HUES48 (cell line): ENCODE measurements at regions not wholly inside any gene's neighbourhood (a gene's known extent, or its start where the extent isn't known, plus 50 kb on each side); places are given as distances from the start of the nearest gene placed in this dataset.

ENCODE experiments used
- H3K27ac ChIP-seq: one replicate; pipeline ENCODE4 v1.7.0; 2013; ENCODE audit warnings: low read depth, low read length, inconsistent platforms
- H3K27me3 ChIP-seq: 2 replicates; pipeline ENCODE4 v1.6.1; 2013; ENCODE audit warnings: mild to moderate bottlenecking, low read length; ENCODE audit not compliant: control insufficient read depth, insufficient read depth
- H3K36me3 ChIP-seq: 2 replicates; pipeline ENCODE4 v1.6.1; 2013; ENCODE audit warnings: low read length; ENCODE audit not compliant: control insufficient read depth, insufficient read depth
- H3K4me1 ChIP-seq: 2 replicates; pipeline ENCODE4 v1.6.1; 2013; ENCODE audit warnings: mild to moderate bottlenecking, low read length; ENCODE audit not compliant: control insufficient read depth, insufficient read depth
- H3K4me3 ChIP-seq: 2 replicates; pipeline ENCODE4 v1.5.1; 2013; ENCODE audit warnings: mild to moderate bottlenecking, low read depth, low read length
- H3K9ac ChIP-seq: 2 replicates; pipeline ENCODE4 v1.6.1; 2013; ENCODE audit warnings: mild to moderate bottlenecking, low read depth, low read length, moderate library complexity
- H3K9me3 ChIP-seq: 2 replicates; pipeline ENCODE4 v1.6.1; 2013; ENCODE audit warnings: low read length; ENCODE audit not compliant: control insufficient read depth, insufficient read depth

DNA sequence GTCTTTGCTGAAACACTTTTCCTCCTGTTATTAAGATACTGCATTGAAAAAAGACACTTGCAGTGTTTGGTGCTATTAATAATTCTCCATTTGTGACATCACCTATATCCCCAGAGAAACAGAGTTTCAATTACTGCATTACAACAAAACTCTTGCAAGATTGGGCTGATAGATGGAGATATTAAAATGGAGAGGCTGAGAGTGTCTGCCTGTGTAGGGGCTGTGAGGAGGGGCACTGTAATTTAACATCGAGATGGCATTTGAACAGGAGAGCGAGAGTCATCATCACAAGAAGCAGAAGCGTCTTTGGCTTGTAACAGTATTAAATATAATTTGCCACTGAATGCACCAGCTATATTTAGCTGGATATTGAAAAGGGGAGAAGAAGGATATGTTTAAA lies 316.5 kb downstream of the CDH26 start:
- Histone ChIP-seq H3K9me3 (peaks cover 24% of the 10 kb centered on the region), H3K36me3 (no peaks in the 10 kb centered on the region), H3K9ac (no peak overlapping the region), H3K4me1 (peaks cover 11% of the 10 kb centered on the region; the same call in 1 of the 2 replicates), H3K27me3 (no peaks in the 10 kb centered on the region), H3K27ac (no peak overlapping the region), H3K4me3 (no peak overlapping the region)

DNA sequence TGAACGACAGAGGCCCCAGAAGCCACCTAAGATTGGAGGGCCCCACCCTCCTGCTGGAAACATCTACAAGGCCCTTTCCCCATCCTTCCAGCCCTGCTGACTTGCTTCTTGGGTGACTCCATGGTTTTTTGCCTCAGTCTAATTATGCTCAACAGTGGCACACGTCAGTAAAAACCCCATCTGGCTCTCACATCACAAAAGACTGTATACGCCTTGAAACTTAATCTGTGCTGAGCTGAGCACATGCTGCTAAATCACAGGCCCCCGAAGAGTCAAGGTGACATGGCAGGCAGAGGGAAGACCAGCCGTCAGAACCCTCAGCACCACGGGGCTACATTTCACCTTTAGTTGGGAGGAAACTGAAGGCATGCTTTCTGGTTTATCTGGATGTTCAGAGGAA lies 323.1 kb downstream of the CDH26 start:
- H3K4me3 ChIP-seq, result no peak overlapping the region
- no peak overlapping the region for H3K9ac ChIP-seq
- no peaks in the 10 kb centered on the region for H3K27me3 ChIP-seq
- H3K36me3 ChIP-seq, result no peaks in the 10 kb centered on the region
- H3K9me3 ChIP-seq, result peaks cover 73% of the 10 kb centered on the region
- H3K4me1 ChIP-seq, result no peaks in the 10 kb centered on the region
- H3K27ac ChIP-seq, result no peak overlapping the region

DNA sequence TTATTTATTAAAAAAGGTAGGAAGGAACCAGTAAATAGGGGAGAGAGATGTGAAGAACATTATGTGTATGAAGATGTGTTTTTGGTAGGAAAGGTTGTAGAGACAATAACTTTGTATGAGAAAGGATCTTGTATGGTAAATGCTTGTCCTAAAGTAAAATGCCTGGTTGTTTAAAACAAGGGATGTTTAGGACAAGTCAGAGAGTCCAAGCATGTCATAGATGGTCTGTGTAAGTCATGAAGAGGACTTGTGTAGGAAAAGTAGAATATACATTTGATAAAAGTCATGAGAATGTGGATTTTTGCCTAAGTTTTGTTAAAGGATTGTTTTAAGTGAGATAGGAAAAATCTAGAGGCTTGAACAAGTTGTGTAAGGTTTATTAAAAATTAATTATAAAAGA lies 325.1 kb downstream of the CDH26 start:
- Histone ChIP-seq H3K36me3 (no peaks in the 10 kb centered on the region), H3K9me3 (peaks cover 82% of the 10 kb centered on the region)

DNA sequence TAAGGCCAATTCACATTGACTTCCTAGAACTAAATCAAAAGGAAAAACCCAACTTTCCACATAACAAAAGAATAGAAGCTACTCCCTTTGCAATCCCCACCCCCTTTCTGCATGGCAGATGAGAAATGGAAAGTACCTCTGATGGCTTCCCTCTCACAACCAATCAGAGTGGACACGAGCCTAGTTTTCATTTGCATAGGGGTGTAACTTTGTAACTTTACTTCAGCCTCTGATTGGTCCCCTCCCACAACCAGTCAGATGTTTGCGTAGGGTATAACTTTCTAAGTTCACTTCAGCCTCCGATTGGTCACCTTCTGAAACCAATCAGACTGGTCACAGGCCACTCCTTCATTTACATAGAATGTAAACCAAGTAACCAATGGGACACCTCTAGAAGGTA lies 328.5 kb downstream of the CDH26 start:
- no peak overlapping the region for H3K9ac ChIP-seq
- no peak overlapping the region for H3K27ac ChIP-seq
- no peaks in the 10 kb centered on the region for H3K27me3 ChIP-seq
- H3K4me1 ChIP-seq, result no peaks in the 10 kb centered on the region
- H3K9me3 ChIP-seq, result peaks cover 89% of the 10 kb centered on the region
- no peaks in the 10 kb centered on the region for H3K36me3 ChIP-seq
- H3K4me3 ChIP-seq, result no peak overlapping the region

More for the DNA sequence above, 325.1 kb downstream of the CDH26 start:
- H3K27me3 ChIP-seq, result no peaks in the 10 kb centered on the region
- no peaks in the 10 kb centered on the region for H3K4me1 ChIP-seq
- H3K27ac ChIP-seq, result no peak overlapping the region
- no peak overlapping the region for H3K9ac ChIP-seq
- no peak overlapping the region for H3K4me3 ChIP-seq

DNA sequence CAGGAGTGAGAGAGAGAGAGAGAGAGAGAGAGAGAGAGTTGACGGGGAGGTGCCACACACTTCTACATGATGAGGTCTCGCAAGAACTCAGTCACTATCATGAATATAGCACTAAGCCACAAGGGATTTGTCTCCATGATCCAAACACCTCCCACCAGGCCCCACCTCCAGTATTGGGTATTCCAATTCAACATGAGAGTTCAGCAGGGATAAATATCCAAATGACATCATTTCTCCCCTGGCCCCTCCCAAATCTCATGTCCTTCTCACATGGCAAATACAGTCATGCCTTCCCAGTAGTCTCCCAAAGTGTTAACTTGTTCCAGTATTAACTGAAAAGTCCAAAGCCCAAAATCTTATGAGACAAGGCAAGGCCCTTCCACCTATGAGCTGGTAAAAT lies 330.7 kb downstream of the CDH26 start:
- Histone ChIP-seq H3K36me3 (no peaks in the 10 kb centered on the region), H3K9me3 (peaks cover 89% of the 10 kb centered on the region), H3K27me3 (no peaks in the 10 kb centered on the region), H3K4me1 (no peaks in the 10 kb centered on the region), H3K4me3 (no peak overlapping the region), H3K27ac (no peak overlapping the region), H3K9ac (no peak overlapping the region)

DNA sequence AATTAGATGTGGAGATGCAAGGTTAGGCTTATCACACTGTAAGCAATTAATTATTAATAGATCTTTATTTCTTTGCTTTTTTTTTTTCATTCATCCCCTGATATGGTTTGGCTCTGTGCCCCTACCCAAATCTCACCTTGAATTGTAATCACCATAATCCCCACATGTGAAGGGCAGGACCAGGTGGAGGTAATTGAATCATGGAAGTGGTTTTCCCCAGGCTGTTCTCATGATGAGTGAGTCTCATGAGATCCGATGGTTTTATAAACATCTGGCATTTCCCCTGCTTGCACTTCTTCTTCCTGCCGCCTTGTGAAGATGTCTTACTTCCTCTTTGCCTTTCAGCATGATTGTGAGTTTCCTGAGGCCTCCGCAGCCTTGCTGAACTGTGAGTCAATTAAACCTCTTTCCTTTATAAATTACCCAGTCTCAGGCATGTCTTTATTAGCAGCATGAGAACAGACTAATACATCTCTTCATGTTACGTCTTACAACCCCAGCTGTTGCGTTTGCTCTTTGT lies 333.8 kb downstream of the CDH26 start:
- H3K27me3 ChIP-seq, result no peaks in the 10 kb centered on the region
- H3K27ac ChIP-seq, result no peak overlapping the region
- H3K9me3 ChIP-seq, result peaks cover 59% of the 10 kb centered on the region
- no peak overlapping the region for H3K4me3 ChIP-seq
- no peaks in the 10 kb centered on the region for H3K36me3 ChIP-seq
- no peaks in the 10 kb centered on the region for H3K4me1 ChIP-seq
- H3K9ac ChIP-seq, result no peak overlapping the region

DNA sequence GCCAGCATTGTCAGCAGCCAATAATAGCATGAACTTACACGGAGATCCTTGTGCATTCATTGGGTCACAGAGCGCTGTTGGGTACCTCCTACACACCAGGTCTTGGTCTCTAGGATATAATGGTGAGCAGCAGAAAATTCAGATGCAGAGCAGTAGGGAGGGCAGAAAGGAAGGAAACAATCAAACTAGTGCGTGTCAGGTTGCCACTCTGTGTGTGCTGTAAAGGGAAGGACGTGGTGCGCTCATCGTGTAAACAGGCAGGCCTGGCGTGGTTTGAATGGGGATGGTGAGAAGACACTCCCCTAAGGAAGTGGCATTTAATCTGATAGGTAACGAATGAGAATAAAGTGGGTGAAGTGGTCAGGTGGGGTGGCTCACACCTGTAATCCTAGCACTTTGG lies 336.4 kb downstream of the CDH26 start:
- Histone ChIP-seq H3K4me1 (no peaks in the 10 kb centered on the region), H3K27ac (no peak overlapping the region), H3K4me3 (no peak overlapping the region), H3K27me3 (no peaks in the 10 kb centered on the region), H3K9ac (no peak overlapping the region), H3K36me3 (no peaks in the 10 kb centered on the region), H3K9me3 (peaks cover 35% of the 10 kb centered on the region)

DNA sequence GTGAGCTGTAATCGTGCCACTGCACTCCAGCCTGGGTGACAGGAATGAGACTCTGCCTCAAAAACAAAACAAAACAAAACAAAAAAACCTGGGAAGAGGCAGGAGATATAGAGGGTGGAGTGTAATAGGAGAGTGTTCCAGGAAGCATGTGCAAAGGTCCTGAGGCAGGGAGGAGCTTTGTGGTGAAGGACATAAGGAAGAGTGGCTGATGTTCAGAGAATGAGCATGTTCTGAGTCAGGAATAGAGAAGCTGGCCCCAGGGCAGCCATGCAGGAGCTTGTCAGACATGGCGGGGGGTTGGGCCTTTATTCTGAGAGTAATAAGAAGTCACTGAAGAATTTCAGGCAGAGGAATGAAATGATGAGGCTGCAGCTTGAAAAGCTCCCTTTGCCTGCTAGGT lies 337.0 kb downstream of the CDH26 start:
- H3K36me3 ChIP-seq, result no peaks in the 10 kb centered on the region
- H3K27ac ChIP-seq, result no peak overlapping the region
- no peaks in the 10 kb centered on the region for H3K4me1 ChIP-seq
- H3K9ac ChIP-seq, result no peak overlapping the region
- peaks cover 29% of the 10 kb centered on the region for H3K9me3 ChIP-seq
- no peaks in the 10 kb centered on the region for H3K27me3 ChIP-seq
- no peak overlapping the region for H3K4me3 ChIP-seq

GRCh38 chr20:60297649-60298048 lies 339.4 kb downstream of the CDH26 start:
- 0 out of 2 replicates have a peak, but pooled peaks cover 9% of the 10 kb centered on the region for H3K9me3 ChIP-seq
- no peaks in the 10 kb centered on the region for H3K4me1 ChIP-seq
- no peak overlapping the region for H3K4me3 ChIP-seq
- no peak overlapping the region for H3K27ac ChIP-seq
- H3K36me3 ChIP-seq, result no peaks in the 10 kb centered on the region
- no peak overlapping the region for H3K9ac ChIP-seq
- H3K27me3 ChIP-seq, result no peaks in the 10 kb centered on the region

DNA sequence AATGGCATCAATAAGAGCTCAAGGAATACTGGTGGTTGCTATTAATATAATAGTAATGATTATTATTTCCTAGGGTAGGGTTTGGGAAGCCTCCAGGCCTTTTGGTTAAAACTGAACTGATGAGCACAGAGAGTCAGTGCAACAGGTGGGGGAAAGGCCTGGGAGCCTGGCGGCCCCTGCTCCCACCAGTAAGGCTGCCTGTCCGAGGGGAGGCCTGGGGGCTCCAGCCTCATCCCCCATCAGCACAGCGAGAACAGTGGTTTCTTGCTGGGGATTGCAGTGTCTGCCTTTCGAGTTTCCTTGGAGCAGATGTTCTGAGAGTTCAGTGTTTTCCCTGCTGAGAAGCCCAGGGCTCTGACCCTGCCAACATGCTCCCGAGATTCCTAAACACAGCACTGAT lies 340.4 kb downstream of the CDH26 start:
- Histone ChIP-seq H3K9me3 (0 out of 2 replicates have a peak, but pooled peaks cover under 1% of the 10 kb centered on the region), H3K4me1 (no peaks in the 10 kb centered on the region), H3K4me3 (no peak overlapping the region), H3K9ac (no peak overlapping the region), H3K27ac (no peak overlapping the region), H3K36me3 (no peaks in the 10 kb centered on the region), H3K27me3 (no peaks in the 10 kb centered on the region)

DNA sequence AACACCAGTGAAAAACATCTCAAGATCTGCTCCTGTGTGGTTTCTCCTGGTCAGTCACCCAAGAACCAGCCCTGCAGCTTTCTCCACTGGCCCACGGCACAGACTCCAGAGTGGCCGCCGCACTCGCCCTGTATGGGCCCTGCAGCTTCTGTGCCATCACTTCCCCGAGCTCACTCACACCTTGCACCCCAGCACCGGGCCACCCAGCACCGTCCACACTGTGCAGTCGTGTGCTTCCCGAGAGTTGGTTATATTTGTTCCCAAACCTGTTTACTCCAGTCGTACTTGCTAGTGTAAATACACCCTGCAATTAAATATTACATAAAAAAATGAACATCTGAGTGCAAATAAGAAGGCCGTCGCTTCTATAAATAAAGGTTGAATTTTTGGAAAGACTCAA lies 341.7 kb downstream of the CDH26 start:
- no peaks in the 10 kb centered on the region; the same call in 1 of the 2 replicates for H3K9me3 ChIP-seq
- no peak overlapping the region for H3K4me3 ChIP-seq
- H3K27me3 ChIP-seq, result no peaks in the 10 kb centered on the region
- H3K4me1 ChIP-seq, result no peaks in the 10 kb centered on the region
- no peak overlapping the region for H3K9ac ChIP-seq
- no peaks in the 10 kb centered on the region for H3K36me3 ChIP-seq
- no peak overlapping the region for H3K27ac ChIP-seq

- Histone ChIP-seq H3K27me3 (no peaks in the 10 kb centered on the region), H3K4me3 (no peak overlapping the region), H3K9ac (no peak overlapping the region), H3K27ac (no peak overlapping the region), H3K36me3 (no peaks in the 10 kb centered on the region), H3K4me1 (no peaks in the 10 kb centered on the region), H3K9me3 (no peaks in the 10 kb centered on the region; the same call in 1 of the 2 replicates)
Measured at GRCh38 chr20:60300374-60300773, 342.2 kb downstream of the CDH26 start.
